OCI-LY7 (cell line): ENCODE measurements at regions not wholly inside any gene's neighbourhood (a gene's known extent, or its start where the extent isn't known, plus 50 kb on each side); places are given as distances from the start of the nearest gene placed in this dataset.

ENCODE experiments used
- EZH2phosphoT487 ChIP-seq: fragments of 200-600 bp; sonication (generic); IDR thresholded peaks from 2 replicates; pipeline ENCODE4 v1.6.1; 2018; ENCODE audit warnings: low read depth, borderline replicate concordance, mild to moderate bottlenecking, mixed run types, antibody characterized with exemption, low read length, moderate library complexity, mixed read lengths
- TF ChIP-seq, protein P1 (sequence below): fragments of 200-600 bp; sonication (generic); conservative IDR thresholded peaks from 2 replicates; pipeline ENCODE4 v1.5.1; 2014; ENCODE audit warnings: mild to moderate bottlenecking, antibody characterized with exemption, low read length, moderate library complexity, mixed read lengths

GRCh38 chr15:61518191-61518950 lies 289.3 kb upstream of the RORA start:
- TF ChIP-seq, protein P1, sequence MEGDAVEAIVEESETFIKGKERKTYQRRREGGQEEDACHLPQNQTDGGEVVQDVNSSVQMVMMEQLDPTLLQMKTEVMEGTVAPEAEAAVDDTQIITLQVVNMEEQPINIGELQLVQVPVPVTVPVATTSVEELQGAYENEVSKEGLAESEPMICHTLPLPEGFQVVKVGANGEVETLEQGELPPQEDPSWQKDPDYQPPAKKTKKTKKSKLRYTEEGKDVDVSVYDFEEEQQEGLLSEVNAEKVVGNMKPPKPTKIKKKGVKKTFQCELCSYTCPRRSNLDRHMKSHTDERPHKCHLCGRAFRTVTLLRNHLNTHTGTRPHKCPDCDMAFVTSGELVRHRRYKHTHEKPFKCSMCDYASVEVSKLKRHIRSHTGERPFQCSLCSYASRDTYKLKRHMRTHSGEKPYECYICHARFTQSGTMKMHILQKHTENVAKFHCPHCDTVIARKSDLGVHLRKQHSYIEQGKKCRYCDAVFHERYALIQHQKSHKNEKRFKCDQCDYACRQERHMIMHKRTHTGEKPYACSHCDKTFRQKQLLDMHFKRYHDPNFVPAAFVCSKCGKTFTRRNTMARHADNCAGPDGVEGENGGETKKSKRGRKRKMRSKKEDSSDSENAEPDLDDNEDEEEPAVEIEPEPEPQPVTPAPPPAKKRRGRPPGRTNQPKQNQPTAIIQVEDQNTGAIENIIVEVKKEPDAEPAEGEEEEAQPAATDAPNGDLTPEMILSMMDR, result no peak
- TF ChIP-seq EZH2phosphoT487, result no peak
